Right ventricle myocardium inferior (tissue), 1 donor: ENCODE measurements at regions not wholly inside any gene's neighbourhood (a gene's known extent, or its start where the extent isn't known, plus 50 kb on each side); places are given as distances from the start of the nearest gene placed in this dataset.
A peak's percentile ranks its signal among the peaks of the same experiment; 100 is the strongest.

Experiments used
- ATAC-seq: fragments of 200-7000 bp; cut with Tn5 transposase; one replicate; pipeline ENCODE4 v1.9.1; 2020; ENCODE audit warnings: mild to moderate bottlenecking, moderate library complexity
- DNase-seq: peaks from one replicate; pipeline ENCODE4 v3.0.0; 2021; ENCODE audit errors: missing footprints
- intact Hi-C: fragments of 100-400 bp; cut with DNase I; formaldehyde crosslinking; loops from one replicate; pipeline ENCODE4 v1.11.0; 2022
- donor health status: DM: no; HTN: yes; CAD: no; lungs with severe emphysema.

DNA sequence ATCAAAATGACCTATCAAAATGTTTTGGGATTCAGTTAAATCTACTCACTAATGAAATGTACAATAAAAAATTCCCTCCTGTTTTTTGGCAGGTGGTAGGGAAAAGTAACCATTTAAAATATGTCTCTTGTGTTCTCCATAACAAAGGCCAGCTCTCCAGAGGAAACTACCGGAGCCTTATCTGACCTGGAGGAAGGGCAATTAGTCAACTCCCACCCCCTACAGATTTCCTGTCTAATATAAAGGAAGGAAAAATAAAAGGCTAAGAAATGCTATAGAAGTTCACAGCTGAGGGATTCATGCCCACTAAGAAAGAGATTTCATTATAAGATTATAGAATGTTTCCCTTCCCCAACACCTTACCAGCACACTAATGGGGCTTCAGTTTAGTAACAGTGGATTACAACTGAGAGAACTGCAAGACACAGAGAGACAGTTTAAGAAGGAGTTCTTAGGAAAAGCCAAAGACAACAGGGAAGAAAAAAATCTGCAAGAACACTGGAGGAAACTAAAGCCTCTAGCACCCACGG is 376.5 kb upstream of the KCNMB2 start:
- ATAC-seq (no peak), DNase-seq (no peak)
- intact Hi-C loops, result loop anchor here (10.0 kb wide), 1 partner anchor 795 kb away; no protein-coding TSS in a partner anchor

GRCh38 chr3:178169421-178169820 is 366.8 kb upstream of the KCNMB2 start:
- DNase-seq (no peak), ATAC-seq (no peak)
- intact Hi-C loops, result no loop called here

DNA sequence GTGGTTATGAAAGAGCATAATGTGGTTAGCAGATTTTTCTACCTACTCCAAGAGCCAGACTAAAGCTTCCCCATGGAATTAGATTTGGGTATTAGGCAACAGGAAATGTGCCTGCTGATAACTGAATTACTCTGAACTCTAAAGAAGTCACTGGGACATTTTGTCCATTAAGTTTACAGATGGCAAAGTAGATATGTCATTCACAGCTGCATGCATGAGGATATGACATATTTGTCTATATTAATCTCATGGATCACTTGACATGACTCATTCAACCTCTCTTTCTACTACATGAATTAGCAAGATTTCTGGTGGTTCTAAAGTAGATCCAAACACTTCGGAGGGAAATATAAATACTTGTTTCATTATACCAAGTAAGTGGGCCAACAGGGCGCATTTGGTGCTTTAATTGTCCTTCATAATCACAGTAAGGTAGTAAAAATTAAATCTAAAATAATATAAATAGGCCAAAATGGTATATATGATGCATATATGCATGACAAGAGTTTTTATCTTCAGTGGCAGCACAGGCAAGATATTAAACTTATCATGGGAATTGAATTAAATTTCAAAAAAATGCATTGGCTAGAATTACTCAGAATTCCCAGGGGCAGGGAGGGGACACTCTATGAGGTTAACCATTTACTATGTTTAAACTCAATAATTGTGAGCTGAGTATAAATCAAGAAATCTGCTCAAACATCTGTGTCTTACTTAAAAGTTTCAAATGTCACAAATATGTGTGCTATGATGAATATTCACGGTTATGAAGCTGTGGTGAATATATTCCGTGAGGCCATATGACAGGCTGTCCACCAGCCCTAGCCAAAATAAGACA is 365.3 kb upstream of the KCNMB2 start:
- peak; percentile 92 for ATAC-seq
- intact Hi-C loops, result loop anchor here (5.0 kb wide), 2 partner anchors 239 to 344 kb away; no protein-coding TSS in a partner anchor
- DNase-seq, result no peak

DNA sequence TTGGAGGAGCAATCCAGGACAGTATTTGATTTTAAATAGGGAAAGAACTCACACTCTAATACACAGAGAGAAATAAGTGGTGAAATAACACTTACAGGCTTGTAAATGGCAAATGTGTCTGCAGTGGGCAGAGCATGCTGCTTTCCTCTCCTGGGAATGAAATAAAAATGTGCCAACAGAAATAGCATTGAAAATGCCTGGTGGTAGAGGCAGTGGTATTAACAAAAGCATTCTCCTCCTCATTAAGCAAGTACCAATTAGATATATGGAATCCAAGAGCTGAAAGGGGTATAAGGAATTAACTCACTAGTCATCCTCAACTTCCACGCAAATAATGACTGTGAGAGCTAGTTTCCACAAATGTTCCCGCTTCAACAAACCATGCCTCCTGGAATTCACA is 364.1 kb upstream of the KCNMB2 start:
- intact Hi-C loops, result loop anchor here (5.0 kb wide), 2 partner anchors 240 to 345 kb away; no protein-coding TSS in a partner anchor
- DNase-seq (no peak), ATAC-seq (no peak)

- intact Hi-C loops, result loop anchor here (5.0 kb wide), 2 partner anchors 242 to 347 kb away; no protein-coding TSS in a partner anchor
- ATAC-seq, result no peak
- DNase-seq, result no peak
Measured at GRCh38 chr3:178174201-178174915, 361.9 kb upstream of the KCNMB2 start.

DNA sequence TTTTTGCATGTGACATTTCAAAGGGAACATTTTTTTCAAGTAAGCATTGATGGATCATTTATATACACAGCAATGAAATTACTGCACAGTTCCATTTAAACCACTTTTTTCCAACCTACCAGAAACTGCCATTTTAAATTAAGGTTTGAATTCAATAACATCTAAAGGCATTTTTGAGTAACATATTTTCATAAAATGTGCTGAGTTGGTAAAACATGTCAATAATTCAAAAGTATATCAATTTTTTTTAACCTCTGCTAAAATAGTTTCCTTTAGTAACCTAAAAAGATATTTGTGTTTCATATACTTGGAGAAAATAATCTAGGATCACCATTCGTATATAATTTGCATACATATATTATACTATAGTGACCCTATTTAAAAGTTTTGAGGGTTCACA is 355.1 kb upstream of the KCNMB2 start:
- DNase-seq (no peak), ATAC-seq (no peak)
- intact Hi-C loops, result no loop called here

DNA sequence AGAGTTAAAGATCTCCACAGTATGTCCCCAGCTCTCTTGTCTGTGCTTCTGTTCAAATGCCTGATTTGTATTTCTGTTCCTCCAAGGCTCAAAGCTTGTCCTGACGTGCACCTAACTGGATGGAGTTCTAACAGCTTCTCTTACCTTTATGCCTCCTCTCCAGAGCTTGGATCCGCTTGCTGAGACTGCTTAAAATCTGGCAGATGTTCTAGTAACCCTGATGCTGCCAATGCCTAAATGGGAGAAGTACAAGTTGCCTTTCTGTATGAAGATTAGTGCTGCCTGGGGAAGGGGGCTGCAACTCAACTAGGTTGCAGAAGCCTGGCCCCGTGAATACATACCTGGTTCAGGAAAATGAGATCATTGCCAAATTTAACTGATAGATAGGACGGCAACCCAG is 354.5 kb upstream of the KCNMB2 start:
- intact Hi-C loops, result no loop called here
- ATAC-seq (no peak), DNase-seq (no peak)

DNA sequence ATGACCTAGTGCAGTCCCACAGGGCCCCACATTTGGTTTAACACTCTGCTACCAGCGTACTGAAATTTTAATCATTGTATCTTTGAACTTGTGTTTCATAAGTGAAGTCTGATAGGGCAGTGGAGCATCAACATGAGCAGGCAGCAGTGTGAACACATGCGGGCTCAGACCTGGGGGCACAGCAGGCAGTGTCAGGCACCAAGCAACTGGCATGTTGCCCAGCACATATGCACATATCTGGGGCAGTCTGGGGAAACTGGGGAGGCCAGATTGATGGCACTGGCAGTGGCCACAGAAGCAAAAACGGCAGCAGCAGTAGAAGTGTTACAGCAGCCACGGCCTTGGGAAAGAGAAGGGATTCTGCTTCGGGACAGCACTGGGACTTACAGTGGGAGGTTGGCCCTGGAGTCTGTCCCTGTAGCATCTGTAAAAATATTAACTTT is 353.9 kb upstream of the KCNMB2 start:
- DNase-seq, result no peak
- intact Hi-C loops, result no loop called here
- peak; percentile 20 for ATAC-seq

GRCh38 chr3:178184833-178185232 is 351.4 kb upstream of the KCNMB2 start:
- DNase-seq (no peak), ATAC-seq (no peak)
- intact Hi-C loops, result no loop called here

GRCh38 chr3:178186666-178187065 is 349.6 kb upstream of the KCNMB2 start:
- ATAC-seq, result no peak
- intact Hi-C loops, result no loop called here
- DNase-seq, result no peak

DNA sequence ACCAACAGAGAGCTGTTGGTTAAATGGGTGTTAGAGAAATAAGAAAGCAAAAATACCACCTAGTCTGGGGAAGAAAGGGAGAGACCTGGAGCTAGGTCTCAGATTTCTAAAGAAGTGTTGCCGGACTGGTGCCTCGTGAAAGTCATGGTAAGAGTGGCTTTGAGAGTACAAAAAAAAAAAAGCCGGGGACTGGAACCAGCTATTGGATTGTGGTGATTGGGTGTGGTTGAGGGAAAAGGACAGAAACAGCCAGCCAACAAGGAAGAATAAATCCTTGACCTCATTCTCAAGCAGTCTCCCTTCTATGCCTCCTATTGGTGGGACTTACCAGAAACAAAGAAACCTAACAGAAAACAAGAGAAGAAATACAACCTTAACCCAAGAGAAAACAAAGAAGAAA is 346.4 kb upstream of the KCNMB2 start:
- ATAC-seq (no peak), DNase-seq (no peak)
- intact Hi-C loops, result no loop called here

- no peak for DNase-seq
- no peak for ATAC-seq
- intact Hi-C loops, result no loop called here
Measured at GRCh38 chr3:178193846-178194245, 342.4 kb upstream of the KCNMB2 start.

DNA sequence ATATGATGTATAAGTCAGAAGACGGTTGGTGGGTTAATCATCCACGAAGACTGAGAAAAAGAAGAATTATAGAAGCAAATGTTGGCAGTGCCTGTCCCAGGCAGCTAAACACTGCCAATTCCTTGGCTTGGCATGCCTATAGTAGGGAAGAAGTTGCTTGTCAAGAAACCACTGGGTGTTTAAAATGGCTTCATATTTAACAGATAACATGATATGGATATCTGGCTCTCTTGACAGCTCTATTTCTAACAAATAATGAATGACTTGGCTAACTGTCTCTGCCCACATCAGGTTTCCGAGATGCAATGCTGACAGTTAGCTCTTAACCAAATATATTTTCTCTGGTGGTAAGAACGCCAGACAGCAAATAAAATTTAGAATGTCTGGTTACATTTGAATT is 341.7 kb upstream of the KCNMB2 start:
- no peak for ATAC-seq
- intact Hi-C loops, result no loop called here
- DNase-seq, result no peak

DNA sequence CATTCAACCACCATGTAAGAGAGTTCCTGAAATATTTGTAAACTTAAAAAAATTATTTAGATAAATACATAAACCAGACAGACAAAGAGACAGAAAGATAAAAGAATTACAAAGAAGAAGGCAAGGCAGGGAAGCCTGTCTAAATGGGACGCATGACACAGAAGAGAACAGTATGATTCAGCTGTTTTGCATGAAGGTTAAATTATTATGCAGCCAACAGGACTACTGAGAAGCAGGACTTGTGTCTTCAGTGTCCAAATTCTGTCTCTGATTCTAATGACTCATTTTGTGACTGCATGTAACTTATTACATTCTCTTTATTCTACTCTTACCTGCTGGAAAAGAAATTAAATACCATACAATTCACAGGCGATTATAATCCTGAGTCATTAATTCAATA is 340.4 kb upstream of the KCNMB2 start:
- intact Hi-C loops, result no loop called here
- ATAC-seq (no peak), DNase-seq (no peak)

- no peak for DNase-seq
- intact Hi-C loops, result no loop called here
- ATAC-seq, result no peak
Measured at GRCh38 chr3:178198329-178198728, 337.9 kb upstream of the KCNMB2 start.

DNA sequence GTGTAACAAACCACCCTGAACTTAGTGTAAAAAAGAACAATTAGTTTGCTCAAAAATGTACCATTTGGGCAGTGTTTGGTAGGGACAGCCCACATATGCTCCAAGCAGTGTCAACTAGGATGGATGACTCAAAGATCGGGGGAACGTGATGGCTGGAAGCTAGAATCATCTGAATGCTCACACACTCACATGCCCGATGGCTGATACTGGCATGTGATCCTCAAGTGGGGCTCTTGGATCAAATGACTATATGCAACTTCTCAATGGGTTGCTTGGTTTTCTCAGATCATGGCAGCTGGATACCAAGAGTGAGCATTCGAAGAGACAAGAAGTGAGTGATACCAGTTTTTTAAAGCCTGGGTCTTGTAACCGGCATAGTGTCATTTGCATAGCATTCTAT is 335.9 kb upstream of the KCNMB2 start:
- DNase-seq (no peak), ATAC-seq (no peak)
- intact Hi-C loops, result no loop called here

- no peak for ATAC-seq
- intact Hi-C loops, result no loop called here
- no peak for DNase-seq
Measured at GRCh38 chr3:178201714-178202113, 334.5 kb upstream of the KCNMB2 start.

DNA sequence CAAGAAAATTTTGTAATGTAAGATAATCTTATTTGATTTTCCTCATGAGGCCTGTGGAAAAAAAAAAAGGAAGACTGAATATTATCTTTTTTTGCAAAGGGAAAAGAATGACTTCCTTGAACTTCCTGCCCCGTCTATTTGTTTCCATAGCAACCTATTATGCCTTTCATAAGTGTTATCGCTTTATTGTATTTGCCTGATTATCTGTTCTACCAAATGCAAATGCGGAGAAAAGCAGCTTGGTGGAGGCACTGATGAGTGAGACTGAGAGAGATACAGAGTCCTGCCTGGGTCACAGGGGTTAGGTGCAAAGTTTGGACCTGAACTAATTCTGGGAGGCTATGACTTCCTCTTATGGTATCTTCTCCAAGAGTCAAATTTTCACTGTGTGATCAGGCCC is 334.0 kb upstream of the KCNMB2 start:
- ATAC-seq, result no peak
- intact Hi-C loops, result no loop called here
- no peak for DNase-seq

DNA sequence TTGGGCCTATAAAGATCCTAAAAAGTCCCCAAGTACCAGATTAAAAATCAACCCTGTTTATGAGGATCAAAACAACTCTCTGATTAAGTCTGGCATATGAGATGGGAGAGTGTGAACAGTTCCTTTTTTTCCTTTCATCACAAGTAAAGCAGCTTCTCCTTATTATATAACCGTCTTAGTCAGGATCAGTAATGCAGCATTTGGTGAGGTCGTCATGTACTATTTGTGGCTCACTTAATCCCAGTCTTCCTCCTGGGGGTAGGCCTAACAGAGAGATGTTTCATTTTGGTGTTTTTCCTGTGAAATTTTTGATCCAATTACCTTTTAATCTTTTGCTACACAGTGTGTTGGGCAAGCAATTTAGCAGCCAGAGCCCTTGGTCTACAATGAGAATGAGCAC is 333.1 kb upstream of the KCNMB2 start:
- DNase-seq (no peak), ATAC-seq (peak; percentile 70)
- intact Hi-C loops, result no loop called here

- intact Hi-C loops, result no loop called here
- DNase-seq, result no peak
- ATAC-seq, result no peak
Measured at GRCh38 chr3:178203650-178204049, 332.6 kb upstream of the KCNMB2 start.
